Motor neuron (in vitro differentiated cells): ENCODE measurements at regions not wholly inside any gene's neighbourhood (a gene's known extent, or its start where the extent isn't known, plus 50 kb on each side); places are given as distances from the start of the nearest gene placed in this dataset.

Experiments
- ATAC-seq, 8 experiments: fragments of 200-7000 bp; cut with Tn5 transposase; replicated peaks in 6 of 8; 2 replicates each; pipeline ENCODE4 v1.8.0; 2021; ENCODE audit warnings: mild to moderate bottlenecking in 8 of 8, moderate library complexity in 8 of 8
- H3K27ac ChIP-seq, 2 donors: fragments of 250-450 bp; sonication (Bioruptor Pico); 2 replicates each; pipeline ENCODE4 v1.9.0; 2021; ENCODE audit warnings: antibody characterized with exemption in 2 of 2, mild to moderate bottlenecking in 2 of 2, moderate library complexity in 1 of 2
- H3K4me1 ChIP-seq, 2 donors: fragments of 250-450 bp; sonication (Bioruptor Pico); replicated peaks in 1 of 2; 2 replicates each; pipeline ENCODE4 v1.6.1; 2021; ENCODE audit warnings: antibody characterized with exemption in 2 of 2, mild to moderate bottlenecking in 2 of 2, moderate library complexity in 1 of 2
- H3K4me3 ChIP-seq, 5 donors: fragments of 250-450 bp; sonication (Bioruptor Pico); 2 replicates each; pipeline ENCODE4 v1.9.0; 2021; ENCODE audit warnings: antibody characterized with exemption in 5 of 5, mild to moderate bottlenecking in 5 of 5, moderate library complexity in 4 of 5
- WGBS, 10 experiments: fragments of 450-650 bp; shearing (Covaris generic); methylation state at CpG; one replicate each; pipeline ENCODE4 v1.0.0; 2022; 5-methylcytosine and 5-hydroxymethylcytosine counted together
- in situ Hi-C, 9 experiments: fragments of 400-800 bp; cut with MboI; loops; one replicate each; pipeline ENCODE4 v1.15.0; 2021; ENCODE audit warnings: low sequenced_read_pairs in 9 of 9, low pct_unique_long_range_greater_than_20kb in 2 of 9; ENCODE audit not compliant: unreplicated experiment in 9 of 9

GRCh38 chr11:38038777-38039176 is 1440.7 kb upstream of the RAG2 start:
- ATAC-seq, result no peak
- Histone ChIP-seq H3K4me1 (no peaks in the 10 kb centered on the region), H3K4me3 (no peak overlapping the region), H3K27ac (no peak overlapping the region)
- WGBS, 10 experiments, result 0 to 96% (median 83%) methylated on average over 1 to 2 of the region's 2 CpGs; no CpG with 5 or more reads in 1 of the 10 experiments
- in situ Hi-C loops, result no loop called here

- Histone ChIP-seq H3K4me1 (no peaks in the 10 kb centered on the region), H3K27ac (no peak overlapping the region), H3K4me3 (no peak overlapping the region)
- 0 to 100% (median 64%) methylated on average over 1 to 5 of the region's 5 CpGs; no CpG with 5 or more reads in 4 of the 10 experiments for WGBS, 10 experiments
- ATAC-seq, result no peak
- in situ Hi-C loops, result no loop called here
These were observed 1421.2 kb upstream of the RAG2 start for GRCh38 chr11:38019072-38019775.

- ATAC-seq, result no peak
- Histone ChIP-seq H3K4me1 (no peaks in the 10 kb centered on the region), H3K4me3 (no peak overlapping the region), H3K27ac (no peak overlapping the region)
- in situ Hi-C loops, result no loop called here
- 18 to 100% (median 67%) methylated on average over 1 of the region's 1 CpG; no CpG with 5 or more reads in 5 of the 10 experiments for WGBS, 10 experiments
These were observed 1416.4 kb upstream of the RAG2 start for GRCh38 chr11:38014405-38014804.

- in situ Hi-C loops, result no loop called here
- Histone ChIP-seq H3K4me3 (no peak overlapping the region), H3K4me1 (no peaks in the 10 kb centered on the region), H3K27ac (no peak overlapping the region)
- ATAC-seq, result no peak
- WGBS, 10 experiments, result 11 to 97% (median 68%) methylated on average over 1 to 8 of the region's 8 CpGs
These were observed 1415.1 kb upstream of the RAG2 start for GRCh38 chr11:38013157-38013556.

- in situ Hi-C loops, result no loop called here
- ATAC-seq, result no peak
- H3K4me3 ChIP-seq, result no peak overlapping the region
- no peaks in the 10 kb centered on the region for H3K4me1 ChIP-seq
- H3K27ac ChIP-seq, result no peak overlapping the region
These were observed 1413.5 kb upstream of the RAG2 start for GRCh38 chr11:38011496-38011895.

- no peak for ATAC-seq
- Histone ChIP-seq H3K4me3 (no peak overlapping the region), H3K27ac (no peak overlapping the region), H3K4me1 (no peaks in the 10 kb centered on the region)
- WGBS, 10 experiments, result 0 to 100% (median 67%) methylated on average over 1 of the region's 1 CpG; no CpG with 5 or more reads in 3 of the 10 experiments
- in situ Hi-C loops, result no loop called here
These were observed 1411.9 kb upstream of the RAG2 start for GRCh38 chr11:38009932-38010331.

- Histone ChIP-seq H3K4me1 (no peaks in the 10 kb centered on the region), H3K27ac (no peak overlapping the region), H3K4me3 (no peak overlapping the region)
- in situ Hi-C loops, result no loop called here
- ATAC-seq, result no peak
These were observed 1408.4 kb upstream of the RAG2 start for GRCh38 chr11:38006466-38006865.

GRCh38 chr11:38005597-38005996 is 1407.6 kb upstream of the RAG2 start:
- Histone ChIP-seq H3K27ac (no peak overlapping the region), H3K4me1 (no peaks in the 10 kb centered on the region), H3K4me3 (no peak overlapping the region)
- WGBS, 10 experiments, result 14 to 100% (median 76%) methylated on average over 1 to 2 of the region's 2 CpGs; no CpG with 5 or more reads in 1 of the 10 experiments
- no peak for ATAC-seq
- in situ Hi-C loops, result no loop called here

- WGBS, 10 experiments, result 0 to 100% (median 49%) methylated on average over 1 to 3 of the region's 3 CpGs
- Histone ChIP-seq H3K4me3 (no peak overlapping the region), H3K27ac (no peak overlapping the region), H3K4me1 (no peaks in the 10 kb centered on the region)
- in situ Hi-C loops, result loop anchor here in 1 of 9 experiments (25.0 kb wide), 1 partner anchor 112 kb away; no protein-coding TSS in a partner anchor
- ATAC-seq, result no peak
These were observed 1401.1 kb upstream of the RAG2 start for GRCh38 chr11:37999171-37999570.

- in situ Hi-C loops, result loop anchor here in 1 of 9 experiments (25.0 kb wide), 1 partner anchor 109 kb away; no protein-coding TSS in a partner anchor
- Histone ChIP-seq H3K4me3 (no peak overlapping the region), H3K4me1 (no peaks in the 10 kb centered on the region), H3K27ac (no peak overlapping the region)
- WGBS, 10 experiments, result 0 to 100% (median 46%) methylated on average over 1 to 2 of the region's 2 CpGs
- no peak for ATAC-seq
These were observed 1397.8 kb upstream of the RAG2 start for GRCh38 chr11:37995886-37996285.

GRCh38 chr11:37988031-37988430 is 1390.0 kb upstream of the RAG2 start:
- no peak for ATAC-seq
- WGBS, 10 experiments, result 0 to 100% (median 48%) methylated on average over 1 to 3 of the region's 3 CpGs
- H3K4me1 ChIP-seq, result no peaks in the 10 kb centered on the region
- no peak overlapping the region for H3K4me3 ChIP-seq
- no peak overlapping the region for H3K27ac ChIP-seq
- in situ Hi-C loops, result loop anchor here in 1 of 9 experiments (25.0 kb wide), 1 partner anchor 101 kb away; no protein-coding TSS in a partner anchor

- H3K27ac ChIP-seq, result no peak overlapping the region
- H3K4me1 ChIP-seq, result no peaks in the 10 kb centered on the region
- no peak overlapping the region for H3K4me3 ChIP-seq
- ATAC-seq, result no peak
- 0 to 100% (median 50%) methylated on average over 1 of the region's 1 CpG; no CpG with 5 or more reads in 2 of the 10 experiments for WGBS, 10 experiments
- in situ Hi-C loops, result loop anchor here in 1 of 9 experiments (25.0 kb wide), 1 partner anchor 98 kb away; no protein-coding TSS in a partner anchor
These were observed 1387.0 kb upstream of the RAG2 start for GRCh38 chr11:37984991-37985390.

GRCh38 chr11:37978647-37979046 is 1380.6 kb upstream of the RAG2 start:
- no peaks in the 10 kb centered on the region for H3K4me1 ChIP-seq
- H3K27ac ChIP-seq, result no peak overlapping the region
- no peak overlapping the region for H3K4me3 ChIP-seq
- WGBS, 10 experiments, result 0 to 50% (median 33%) methylated on average over 1 of the region's 1 CpG; no CpG with 5 or more reads in 3 of the 10 experiments
- ATAC-seq, result peak in 1 of 8 experiments; percentile 38
- in situ Hi-C loops, result loop anchor here in 1 of 9 experiments (25.0 kb wide), 1 partner anchor 91 kb away; no protein-coding TSS in a partner anchor

- Histone ChIP-seq H3K4me3 (no peak overlapping the region), H3K27ac (no peak overlapping the region), H3K4me1 (no peaks in the 10 kb centered on the region)
- in situ Hi-C loops, result loop anchor here in 1 of 9 experiments (25.0 kb wide), 1 partner anchor 88 kb away; no protein-coding TSS in a partner anchor
- ATAC-seq, result no peak
- WGBS, 10 experiments, result 0 to 100% (median 80%) methylated on average over 1 to 2 of the region's 2 CpGs; no CpG with 5 or more reads in 3 of the 10 experiments
These were observed 1375.9 kb upstream of the RAG2 start for GRCh38 chr11:37973941-37974340.
